Left renal pelvis (tissue), 4 donors: ENCODE measurements at regions not wholly inside any gene's neighbourhood (a gene's known extent, or its start where the extent isn't known, plus 50 kb on each side); places are given as distances from the start of the nearest gene placed in this dataset.

Source experiments
- DNase-seq, 4 donors: peaks; one replicate each; pipeline ENCODE4 v3.0.0-alpha.2; 2013; ENCODE audit warnings: low read depth in 4 of 4, low spot score in 3 of 4

DNA sequence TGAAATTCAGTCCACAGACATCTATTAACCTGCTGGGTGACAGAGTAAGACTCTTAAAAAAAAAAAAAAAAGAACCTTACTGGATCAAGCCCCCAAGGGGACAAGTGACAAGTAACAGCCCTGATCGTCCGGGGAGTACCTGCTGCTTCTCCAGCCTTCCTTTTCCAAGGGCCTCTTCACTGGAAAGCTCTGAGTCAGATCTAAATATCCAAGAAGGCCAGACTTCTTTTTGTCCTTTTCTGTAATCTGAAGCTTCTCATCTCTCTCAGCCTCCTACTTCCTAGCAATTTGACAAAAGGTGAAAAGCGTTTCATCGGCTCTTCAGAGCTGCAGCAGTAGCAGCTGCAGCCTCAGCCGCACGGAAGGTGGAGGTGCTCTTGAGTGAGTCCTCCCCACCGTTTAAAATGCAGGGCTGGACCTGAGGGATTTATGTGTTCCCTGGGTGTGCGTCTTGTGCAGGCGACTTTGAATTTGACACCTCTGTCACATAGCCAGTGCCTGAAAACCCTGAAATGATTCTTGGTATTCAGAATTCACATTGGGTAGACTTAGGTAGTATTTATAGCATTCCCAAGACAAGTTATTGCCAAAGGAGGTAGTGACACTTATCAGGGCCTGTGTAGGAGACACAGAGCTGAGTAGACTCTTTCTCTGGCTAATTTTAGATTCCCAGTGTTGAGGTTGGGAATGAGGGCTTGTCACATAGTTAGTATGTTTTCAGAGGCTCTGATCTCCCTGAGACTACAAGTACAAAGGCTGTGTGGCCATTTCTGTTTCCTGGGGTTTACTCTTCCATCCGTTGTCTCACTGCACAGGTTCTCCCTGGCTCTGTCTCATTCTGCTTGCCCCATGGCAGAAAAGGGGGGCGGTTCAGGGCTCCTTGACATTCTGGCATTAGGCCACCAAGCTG, 291.2 kb upstream of the C2CD4B start:
- DNase-seq, result no peak

DNA sequence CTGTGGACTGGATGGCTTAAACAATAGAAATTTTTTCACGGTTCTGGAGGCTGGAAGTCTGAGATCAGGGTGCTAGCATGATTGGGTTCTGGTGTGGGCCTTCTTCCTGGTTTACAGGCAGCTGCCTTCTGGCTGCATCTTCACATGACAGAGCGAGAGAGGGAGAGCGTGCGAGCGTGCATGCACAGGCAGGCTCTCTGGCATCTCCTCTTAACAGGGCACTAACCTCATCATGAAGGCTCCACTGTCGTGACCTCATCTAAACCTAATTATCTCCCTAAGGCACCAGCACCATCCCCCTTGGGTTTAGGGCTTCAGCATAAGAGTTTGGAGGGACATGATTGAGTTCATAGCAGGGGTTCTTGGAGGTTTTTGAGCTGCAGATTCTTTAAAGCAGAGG, 292.0 kb upstream of the C2CD4B start:
- DNase-seq, result no peak

DNA sequence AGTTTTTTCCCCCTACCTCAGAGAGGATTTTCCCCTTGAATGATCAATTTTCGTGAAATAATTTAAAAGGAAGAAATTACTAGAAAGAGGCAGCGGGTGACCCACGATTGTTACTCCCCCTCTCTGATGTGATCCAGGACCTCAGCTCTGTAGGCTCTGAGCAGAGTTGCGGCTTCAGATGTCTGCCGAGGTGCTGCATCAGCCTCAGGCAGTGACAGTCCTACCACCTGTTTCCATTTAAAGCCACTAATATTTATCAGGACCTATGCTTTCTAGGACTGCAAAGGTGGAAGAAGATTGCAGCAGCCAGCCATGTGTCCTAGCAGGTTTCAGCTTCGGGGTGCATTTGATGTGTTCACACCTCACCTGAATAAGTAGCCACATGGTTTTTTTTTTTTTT, 294.8 kb upstream of the C2CD4B start:
- no peak for DNase-seq

DNA sequence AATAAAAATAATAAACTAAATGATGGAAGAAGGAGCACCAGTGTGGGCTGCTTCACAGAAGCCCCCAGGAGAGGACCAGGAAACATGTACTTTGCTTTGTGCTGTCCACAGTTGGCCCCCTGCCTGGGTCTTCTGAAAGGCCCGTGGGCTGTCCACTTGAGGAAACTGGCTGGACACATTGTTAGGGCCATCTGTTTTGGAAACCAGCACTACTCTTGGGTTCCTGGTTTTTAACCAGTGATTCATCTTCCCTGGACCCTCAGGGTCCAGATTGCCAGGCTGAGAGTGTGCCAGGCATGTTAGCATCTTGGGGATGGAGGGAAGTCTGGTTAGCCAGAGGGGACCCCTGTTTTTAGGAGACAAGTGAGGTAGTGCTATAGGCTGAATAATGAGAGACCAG, 297.2 kb upstream of the C2CD4B start:
- DNase-seq, result no peak

DNA sequence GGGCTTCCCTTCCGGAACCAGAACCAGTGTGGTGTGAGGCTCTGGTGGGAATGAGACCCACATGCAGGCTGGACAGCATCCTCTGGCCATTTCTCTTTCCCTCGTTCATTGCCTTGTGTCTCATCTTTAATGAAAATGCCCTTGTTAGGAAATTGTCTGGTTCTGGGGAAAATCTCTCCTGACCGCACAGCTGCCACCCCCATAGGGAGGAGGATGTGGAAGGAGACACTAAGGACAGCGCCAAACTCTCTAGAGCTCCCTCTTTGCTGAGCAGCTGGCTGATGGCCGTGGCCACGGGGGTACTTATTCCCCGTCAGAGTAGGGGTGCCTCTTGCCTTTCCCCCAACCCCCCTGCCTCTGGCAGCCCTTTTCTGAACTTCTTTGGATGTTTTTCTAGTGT, 297.6 kb upstream of the C2CD4B start:
- DNase-seq, result no peak

DNA sequence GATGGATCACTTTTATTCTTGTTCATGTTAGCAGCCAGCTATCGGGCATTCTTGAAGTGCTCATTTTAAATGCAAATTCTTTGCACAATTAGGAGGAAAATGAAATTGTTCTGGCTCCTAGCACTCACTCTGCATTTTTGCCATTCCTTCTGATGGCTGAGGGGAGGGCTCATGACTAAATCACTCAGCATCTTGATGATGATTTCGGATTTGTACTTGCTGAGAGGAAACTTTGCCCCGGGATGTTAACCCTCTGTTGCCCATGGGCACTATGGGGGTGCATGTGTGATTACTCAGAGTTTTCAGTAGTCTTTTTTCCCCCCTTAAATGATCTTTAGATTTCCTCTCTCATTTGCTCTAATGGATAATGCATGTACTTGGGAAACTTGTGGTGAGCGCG, 299.6 kb upstream of the C2CD4B start:
- DNase-seq, result no peak

DNA sequence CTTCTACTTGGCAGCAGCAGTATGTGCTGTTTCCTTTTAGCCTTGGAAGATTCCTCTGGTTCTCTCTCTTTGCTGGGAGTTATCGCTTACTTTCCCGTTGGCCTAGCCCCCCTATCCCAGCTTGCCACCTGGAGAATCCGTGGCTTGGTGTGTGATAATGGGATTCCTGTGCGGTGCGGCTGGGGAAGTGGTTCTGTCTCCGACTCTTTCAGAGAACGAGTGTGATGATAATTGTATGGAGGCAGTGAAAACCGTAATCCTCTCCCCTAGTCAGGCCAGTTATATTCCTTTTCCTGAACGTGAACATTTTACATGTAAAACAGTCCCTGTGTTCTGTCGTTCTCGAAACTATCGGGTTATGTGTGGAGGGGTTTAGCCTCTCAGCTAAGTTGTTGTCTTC, 300.1 kb upstream of the C2CD4B start:
- DNase-seq, result no peak

DNA sequence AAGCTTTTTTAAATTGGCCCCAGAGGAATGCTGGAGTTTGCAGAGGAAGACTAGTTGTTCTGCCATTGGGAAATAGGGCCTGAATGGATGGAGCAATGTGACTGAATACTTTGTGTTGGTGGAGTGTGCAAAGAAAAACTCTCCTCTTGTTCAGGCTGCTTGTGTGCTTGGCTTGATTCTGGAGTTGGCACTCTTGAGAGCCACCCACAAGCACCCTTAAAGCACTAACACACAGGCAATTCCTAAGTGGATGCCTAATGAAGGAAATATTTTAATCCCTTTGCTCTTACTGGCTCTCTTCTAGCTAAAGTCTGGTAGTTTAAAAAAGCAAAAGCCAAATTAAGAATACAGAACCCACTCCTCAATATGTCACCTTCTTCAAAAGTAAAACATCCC, 304.4 kb upstream of the C2CD4B start:
- no peak for DNase-seq

DNA sequence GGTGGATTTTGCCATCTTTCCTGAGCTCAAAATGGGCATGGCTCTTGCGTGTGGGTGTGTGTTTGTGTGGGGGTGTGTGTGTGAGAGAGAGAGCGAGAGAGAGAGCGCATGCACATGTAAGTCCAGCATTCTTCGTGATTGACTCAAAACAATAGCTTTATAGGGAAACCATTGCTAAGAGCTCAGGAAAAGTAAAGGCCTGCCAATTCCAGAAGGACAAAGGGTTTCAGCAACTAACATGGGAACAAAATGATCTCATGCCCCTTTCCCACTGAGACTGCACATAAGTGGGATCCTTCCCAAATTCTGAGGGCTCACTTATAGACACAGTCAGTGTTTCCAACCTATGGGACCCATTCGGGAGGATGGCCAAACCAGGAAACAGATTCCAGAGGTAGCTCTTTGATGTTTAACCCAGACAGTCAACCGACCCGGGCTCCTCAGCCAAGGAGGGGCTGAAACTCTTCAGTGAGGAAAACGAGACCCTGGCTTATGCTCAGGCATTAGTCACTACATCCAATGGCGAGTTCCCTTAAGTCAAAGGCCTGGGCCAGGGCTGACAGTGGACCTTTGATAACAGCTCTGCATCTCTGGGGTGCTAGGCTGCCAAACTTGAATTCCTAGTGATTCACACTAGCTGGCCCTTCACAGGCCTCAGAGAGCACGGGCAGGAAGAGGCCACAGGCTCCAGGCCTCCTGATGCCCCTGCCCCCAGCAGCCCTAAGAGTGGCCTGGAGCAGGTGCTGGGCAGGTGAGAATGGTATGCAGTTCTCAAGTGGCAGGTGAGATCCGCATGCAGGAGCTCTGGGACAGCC, 305.0 kb upstream of the C2CD4B start:
- no peak for DNase-seq

DNA sequence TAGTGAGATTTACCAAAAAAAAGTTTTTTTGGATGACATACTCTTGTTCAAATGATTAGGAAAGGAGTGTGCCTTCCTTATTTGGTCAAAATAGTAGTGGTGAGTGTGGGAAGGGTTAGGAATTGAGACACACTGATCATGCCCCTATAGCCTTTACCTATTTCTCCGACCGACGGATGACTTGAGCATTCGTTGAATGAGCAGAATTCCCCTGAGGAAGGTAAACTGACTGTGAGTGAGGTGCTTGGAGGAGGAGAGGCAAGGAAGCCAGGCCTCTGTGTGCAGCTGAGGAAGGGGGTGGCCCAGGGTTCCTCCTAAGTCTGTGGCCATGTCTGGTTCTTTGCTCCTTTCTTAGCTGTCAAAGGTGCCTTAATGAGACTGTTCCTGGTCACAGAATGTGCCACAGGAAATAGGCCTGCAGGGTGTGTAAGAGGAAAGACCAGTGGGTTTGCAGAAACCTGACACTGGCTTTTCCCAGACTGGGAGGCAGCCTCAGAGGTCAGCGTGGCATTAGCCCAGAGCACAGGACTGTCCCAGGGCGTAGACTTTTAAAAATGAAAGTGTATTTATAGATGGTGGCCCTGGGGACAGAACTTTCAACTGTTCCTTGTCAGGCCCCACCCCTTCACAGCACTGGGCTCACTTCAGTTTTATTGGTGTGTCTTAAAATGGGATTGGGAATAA, 307.7 kb upstream of the C2CD4B start:
- DNase-seq, result no peak

DNA sequence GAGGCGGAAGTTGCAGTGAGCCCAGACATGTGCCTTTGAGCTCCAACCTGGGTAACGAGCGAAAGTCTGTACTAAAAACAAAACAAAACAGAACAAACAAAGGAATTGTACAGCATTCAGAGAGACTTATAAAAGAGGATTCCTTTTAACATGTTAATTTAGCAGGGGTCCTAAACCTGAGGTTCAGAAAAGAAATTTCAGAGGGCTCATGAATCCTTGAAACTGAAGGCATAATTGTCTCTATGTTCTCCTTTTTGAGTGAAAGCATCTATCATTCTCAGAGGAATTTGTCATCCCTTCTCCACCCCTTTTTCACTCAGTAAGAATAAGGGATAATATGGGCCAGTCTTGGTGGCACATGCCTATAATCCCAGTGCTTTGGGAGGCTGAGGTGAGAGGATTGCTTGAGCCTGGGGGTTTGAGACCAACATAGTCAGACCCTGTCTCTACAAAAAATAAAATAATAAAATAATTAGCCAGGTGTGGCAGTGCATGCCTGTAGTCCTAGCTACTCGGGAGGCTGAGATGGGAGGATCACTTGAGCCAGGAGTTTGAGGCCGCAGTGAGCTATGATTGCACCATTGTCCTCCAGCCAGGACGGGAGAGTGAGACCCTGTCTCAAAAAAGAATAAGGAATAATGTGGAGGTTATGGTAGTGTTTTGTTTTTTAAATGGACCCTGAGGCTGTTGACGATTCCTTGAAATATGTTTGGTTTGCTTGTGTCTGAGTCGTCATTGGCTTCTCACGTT, 309.1 kb upstream of the C2CD4B start:
- no peak for DNase-seq

DNA sequence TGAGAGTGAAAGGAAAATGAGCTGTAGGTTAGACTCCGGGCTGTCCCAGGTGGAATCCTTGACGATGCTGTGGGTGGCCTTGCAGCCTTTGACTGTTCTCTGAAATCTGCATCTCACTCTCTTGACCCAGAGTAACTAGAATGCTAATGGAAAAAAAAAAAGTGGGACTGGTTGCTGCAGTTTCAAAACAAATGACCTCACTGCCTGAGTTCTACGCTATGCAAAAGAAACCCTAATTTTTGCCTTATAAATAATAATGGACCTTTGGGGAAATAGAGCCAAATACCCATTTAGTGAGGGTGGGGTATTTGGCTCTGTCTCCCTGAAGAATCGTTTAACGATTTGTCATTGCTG, 309.7 kb upstream of the C2CD4B start:
- DNase-seq, result no peak

DNA sequence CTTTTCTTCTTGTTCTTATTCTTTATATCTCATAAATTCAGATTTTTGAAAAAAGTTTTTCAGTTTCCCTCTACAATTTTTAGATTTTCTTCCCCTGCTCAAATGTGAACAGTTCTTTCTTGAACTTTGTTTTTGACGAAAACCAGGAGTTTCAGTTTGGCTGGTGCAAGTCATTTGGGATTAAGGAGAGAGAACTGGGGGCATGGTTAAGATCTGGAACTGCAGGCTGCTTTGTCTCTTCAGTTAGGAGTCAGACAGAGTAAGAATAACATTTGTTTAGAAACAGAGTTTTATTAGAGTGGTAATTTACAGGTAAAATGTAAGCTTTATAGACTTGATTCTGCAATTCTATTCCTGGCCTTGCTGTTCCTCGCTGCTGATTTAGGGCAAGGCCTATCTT, 310.5 kb upstream of the C2CD4B start:
- DNase-seq, result no peak

DNA sequence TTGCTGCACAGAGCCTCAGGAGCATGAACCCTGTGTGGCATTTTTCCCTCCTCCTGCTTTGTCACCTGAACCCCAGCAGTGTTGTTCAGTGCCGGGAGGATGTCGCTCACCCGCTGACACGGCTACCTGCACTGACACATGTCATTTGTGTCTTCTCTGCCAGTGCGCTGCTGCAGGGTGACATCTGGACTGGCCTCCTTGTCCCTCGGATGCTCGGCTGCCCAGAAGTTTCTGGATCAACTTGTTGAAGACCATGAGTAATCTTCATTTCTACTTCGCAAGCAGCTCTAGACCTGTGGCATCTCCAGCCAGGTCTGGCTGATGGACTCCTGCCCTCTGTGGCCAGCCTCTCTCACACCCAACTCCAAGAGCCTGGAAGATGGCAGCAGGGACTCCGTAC, 311.1 kb upstream of the C2CD4B start:
- no peak for DNase-seq

DNA sequence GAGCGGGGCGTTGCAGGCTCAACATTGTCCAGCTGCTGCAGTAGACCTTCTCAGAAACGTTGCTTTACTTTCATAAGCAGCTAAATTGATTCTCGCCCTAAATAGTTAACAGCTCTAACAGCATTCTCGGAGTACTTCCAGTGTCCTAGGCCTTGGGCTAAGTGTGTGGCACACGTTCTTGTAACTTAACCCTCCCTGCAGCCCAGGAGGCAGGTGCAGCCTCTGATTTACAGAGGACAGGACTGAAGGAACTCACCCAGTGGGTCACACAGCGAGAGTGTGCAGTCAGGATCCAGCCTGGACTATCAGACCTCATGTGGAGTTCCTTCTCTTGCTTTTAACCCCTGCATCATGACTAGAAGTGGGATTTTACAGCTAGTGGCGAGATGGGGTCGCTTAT, 312.8 kb upstream of the C2CD4B start:
- DNase-seq, result no peak

DNA sequence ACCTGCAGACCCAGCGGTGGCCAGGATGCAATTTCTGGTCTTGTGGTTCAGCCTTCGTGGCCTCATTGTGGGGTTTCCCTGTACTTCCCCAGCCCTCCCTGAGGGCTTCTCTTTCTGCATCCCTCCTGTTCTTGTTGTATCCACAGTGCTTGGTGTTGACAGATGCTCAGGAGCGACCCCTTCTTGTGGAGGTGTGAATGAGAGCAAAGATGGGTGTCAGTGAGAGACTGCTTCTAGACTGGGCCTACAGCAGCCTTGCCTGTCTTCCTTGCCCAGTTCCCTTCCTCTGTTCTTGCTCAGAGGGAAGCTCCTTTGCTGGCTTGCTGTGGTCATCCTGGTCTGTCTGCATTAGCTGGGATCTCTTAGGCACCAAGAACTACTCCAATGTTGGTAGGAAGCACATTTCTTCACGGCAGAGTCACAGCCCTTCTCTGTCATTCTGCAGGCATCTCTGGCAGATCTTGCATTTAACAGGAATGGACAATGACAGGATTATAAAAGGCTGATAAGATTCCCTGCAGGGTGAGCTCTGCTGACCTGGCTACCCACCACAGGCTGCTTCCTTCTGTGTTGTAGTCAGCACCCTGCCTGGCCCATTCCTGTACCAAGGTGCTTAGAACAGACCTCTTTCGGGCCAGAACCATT, 317.8 kb upstream of the C2CD4B start:
- no peak for DNase-seq

DNA sequence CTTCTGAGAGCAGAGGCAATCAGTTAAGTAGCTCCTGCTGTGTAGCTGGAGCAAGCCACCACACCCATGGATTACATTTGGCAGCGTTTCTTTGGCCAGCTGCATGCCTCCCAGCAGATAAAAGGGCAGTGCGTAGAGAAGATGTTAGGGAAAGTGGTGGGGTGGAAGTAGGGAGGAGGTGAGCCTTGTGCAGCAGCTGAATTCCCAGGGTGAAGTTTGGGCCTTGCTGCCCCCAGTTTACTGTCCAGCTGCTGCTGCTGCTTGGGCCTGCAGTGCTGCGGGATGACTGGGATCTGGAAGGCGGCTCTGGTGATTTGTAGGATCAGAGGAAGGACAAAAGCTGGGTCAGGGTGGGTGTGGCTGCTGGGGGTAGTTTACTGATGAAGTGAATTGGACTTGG, 318.7 kb upstream of the C2CD4B start:
- no peak for DNase-seq

DNA sequence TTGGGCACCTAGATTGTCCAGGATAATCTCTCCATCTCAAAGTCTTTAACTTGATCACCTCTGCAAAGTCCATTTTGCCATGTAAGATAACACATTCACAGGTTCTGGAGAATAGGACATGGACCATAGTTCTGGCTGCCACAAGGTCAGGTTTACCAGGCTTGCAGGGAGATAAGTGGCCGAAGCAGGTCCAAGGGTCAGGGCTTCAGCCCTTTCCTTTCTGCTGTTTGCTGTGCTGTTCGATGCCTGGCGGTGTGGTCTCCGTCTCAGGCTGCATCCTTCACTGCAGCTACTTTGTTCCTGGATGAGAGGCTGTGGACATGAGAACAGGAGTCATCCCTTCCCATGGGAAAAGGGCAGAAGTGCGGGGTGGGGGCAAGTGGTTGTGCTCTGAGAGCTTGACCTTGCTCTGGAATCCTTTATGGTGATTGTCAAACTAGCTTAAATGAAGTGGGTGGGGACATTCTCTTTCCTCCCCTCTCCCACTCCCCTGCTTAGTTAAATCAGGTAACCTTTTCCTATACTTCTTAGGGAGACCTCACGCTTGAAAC, 320.2 kb upstream of the C2CD4B start:
- DNase-seq, result no peak

DNA sequence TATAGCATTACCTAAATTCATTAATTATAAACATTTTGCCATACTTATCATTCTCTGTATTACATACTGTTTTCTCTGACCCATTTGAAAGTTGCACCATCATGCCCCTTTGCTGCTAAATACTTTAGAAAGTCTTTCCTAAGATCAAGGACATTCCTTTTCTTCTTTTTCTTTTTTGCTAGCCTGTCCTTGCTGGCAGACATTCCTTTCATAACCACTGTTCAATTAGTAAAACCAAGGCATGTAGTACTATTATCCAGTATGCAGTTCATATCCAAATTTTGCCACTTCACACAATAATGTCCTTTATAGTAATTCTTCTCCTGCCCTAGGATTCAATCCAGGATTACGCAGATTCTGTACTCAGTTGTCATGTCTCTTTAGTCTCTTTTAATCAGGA, 321.0 kb upstream of the C2CD4B start:
- no peak for DNase-seq

DNA sequence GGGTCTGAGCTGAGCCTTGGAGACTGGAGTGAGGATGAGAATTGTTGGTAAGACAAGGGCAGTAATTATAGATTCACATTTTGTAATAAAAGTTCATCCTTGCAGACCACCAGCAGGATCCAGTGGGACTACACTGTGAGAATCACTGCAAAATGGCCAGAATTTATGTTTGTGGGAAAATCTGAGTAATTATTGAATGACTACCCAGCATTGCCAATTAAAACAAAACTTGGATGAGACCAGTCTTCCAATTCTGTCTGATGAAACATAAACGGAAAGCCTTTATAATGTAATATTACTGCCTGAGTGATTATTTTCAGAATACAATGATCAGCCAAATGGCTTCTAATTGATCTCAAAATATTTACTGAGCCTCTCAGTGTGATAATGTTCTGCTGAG, 323.3 kb upstream of the C2CD4B start:
- no peak for DNase-seq
